WTC11 (cell line): ENCODE measurements at regions not wholly inside any gene's neighbourhood (a gene's known extent, or its start where the extent isn't known, plus 50 kb on each side); places are given as distances from the start of the nearest gene placed in this dataset.
"Not testable (repeated sequence)": the region's sequence is repeated elsewhere in the genome, so short reads cannot be mapped to it uniquely, and the experiment has no call there.

ENCODE experiments used
- ATAC-seq: fragments of 200-7000 bp; cut with Tn5 transposase; 2 replicates; pipeline ENCODE4 v1.10.0; 2021; ENCODE audit warnings: mild to moderate bottlenecking, moderate library complexity
- CTCF ChIA-PET: fragments of 300-600 bp; sonication (Branson Sonifier 250); formaldehyde crosslinking; loops from one replicate; lab custom pipeline; 2021; ENCODE audit warnings: antibody characterized with exemption; lab: Charles Lee
- POLR2A ChIA-PET: fragments of 350-600 bp; sonication (Branson Sonifier 250); formaldehyde crosslinking; loops from one replicate; lab custom pipeline; 2021; ENCODE audit warnings: antibody characterized with exemption; lab: Charles Lee
- DNase-seq: peaks from one replicate; pipeline ENCODE4 v3.0.0; 2021; ENCODE audit warnings: low spot score
- H3K27ac Mint-ChIP-seq: 2 replicates; pipeline ENCODE4 v1.8.0; 2021; ENCODE audit warnings: mixed read lengths
- H3K27me3 Mint-ChIP-seq: 2 replicates; pipeline ENCODE4 v1.8.0; 2021; ENCODE audit warnings: low read depth, mild to moderate bottlenecking, moderate library complexity, mixed read lengths
- H3K36me3 Mint-ChIP-seq: 2 replicates; pipeline ENCODE4 v1.8.0; 2021; ENCODE audit warnings: mixed read lengths
- H3K4me1 Mint-ChIP-seq: 2 replicates; pipeline ENCODE4 v1.8.0; 2022; ENCODE audit warnings: mixed read lengths
- H3K4me3 Mint-ChIP-seq: 2 replicates; pipeline ENCODE4 v1.8.0; 2021; ENCODE audit warnings: mild to moderate bottlenecking, moderate library complexity, mixed read lengths
- H3K9me3 Mint-ChIP-seq: 2 replicates; pipeline ENCODE4 v1.8.0; 2021; ENCODE audit warnings: mixed read lengths
- ATF1 ChIP-seq: sonication (generic); formaldehyde crosslinking; IDR thresholded peaks from 2 replicates; pipeline ENCODE4 v1.8.1; 2023; ENCODE audit warnings: mild to moderate bottlenecking, moderate library complexity, missing genetic modification reagents
- CREB1 ChIP-seq: sonication (generic); formaldehyde crosslinking; IDR thresholded peaks from 2 replicates; pipeline ENCODE4 v1.8.0; 2023; ENCODE audit warnings: mild to moderate bottlenecking, missing genetic modification reagents
- EMX1 ChIP-seq: fragments of 250-450 bp; sonication (Bioruptor Pico); IDR thresholded peaks from 2 replicates; pipeline ENCODE4 v1.8.0; 2021; ENCODE audit warnings: mild to moderate bottlenecking
- ETV6 ChIP-seq: sonication (generic); formaldehyde crosslinking; IDR thresholded peaks from 2 replicates; pipeline ENCODE4 v1.8.1; 2022; ENCODE audit warnings: mild to moderate bottlenecking, missing genetic modification reagents
- FOXJ3 ChIP-seq: sonication (generic); formaldehyde crosslinking; IDR thresholded peaks from 2 replicates; pipeline ENCODE4 v1.9.0; 2021; ENCODE audit warnings: missing genetic modification reagents, mild to moderate bottlenecking, borderline replicate concordance
- FOXK1 ChIP-seq: sonication (generic); formaldehyde crosslinking; IDR thresholded peaks from 2 replicates; pipeline ENCODE4 v1.8.0; 2022; ENCODE audit warnings: mild to moderate bottlenecking, moderate library complexity, missing genetic modification reagents
- FOXP1 ChIP-seq: sonication (generic); formaldehyde crosslinking; IDR thresholded peaks from 2 replicates; pipeline ENCODE4 v1.8.0; 2022; ENCODE audit warnings: missing genetic modification reagents, mild to moderate bottlenecking, moderate library complexity, borderline replicate concordance
- GABPB1 ChIP-seq: sonication (generic); formaldehyde crosslinking; IDR thresholded peaks from 2 replicates; pipeline ENCODE4 v1.8.1; 2023; ENCODE audit warnings: mild to moderate bottlenecking, missing genetic modification reagents
- JAZF1 ChIP-seq: fragments of 250-450 bp; sonication (Bioruptor Pico); IDR thresholded peaks from 2 replicates; pipeline ENCODE4 v1.9.0; 2021; ENCODE audit warnings: moderate library complexity, mild to moderate bottlenecking, inconsistent platforms
- JUN ChIP-seq: sonication (generic); formaldehyde crosslinking; IDR thresholded peaks from 2 replicates; pipeline ENCODE4 v1.8.0; 2023; ENCODE audit warnings: mild to moderate bottlenecking, missing genetic modification reagents
- KAT7 ChIP-seq: sonication (generic); formaldehyde crosslinking; IDR thresholded peaks from 2 replicates; pipeline ENCODE4 v1.8.1; 2023; ENCODE audit warnings: missing genetic modification reagents, mild to moderate bottlenecking, borderline replicate concordance
- MXD4 ChIP-seq: fragments of 250-450 bp; sonication (Bioruptor Pico); IDR thresholded peaks from 2 replicates; pipeline ENCODE4 v1.8.0; 2021; ENCODE audit warnings: mild to moderate bottlenecking, moderate library complexity, borderline replicate concordance
- MYBL2 ChIP-seq: sonication (generic); formaldehyde crosslinking; IDR thresholded peaks from 2 replicates; pipeline ENCODE4 v1.8.1; 2023; ENCODE audit warnings: mild to moderate bottlenecking, moderate library complexity, missing genetic modification reagents
- OVOL2 ChIP-seq: fragments of 250-450 bp; sonication (Bioruptor Pico); IDR thresholded peaks from 2 replicates; pipeline ENCODE4 v1.9.0; 2021; ENCODE audit warnings: mild to moderate bottlenecking, borderline replicate concordance
- PRRX2 ChIP-seq: fragments of 250-450 bp; sonication (Bioruptor Pico); IDR thresholded peaks from 2 replicates; pipeline ENCODE4 v1.8.0; 2021; ENCODE audit warnings: mild to moderate bottlenecking
- RELA ChIP-seq: sonication (generic); formaldehyde crosslinking; IDR thresholded peaks from 2 replicates; pipeline ENCODE4 v1.8.1; 2022; ENCODE audit warnings: missing genetic modification reagents, mild to moderate bottlenecking, borderline replicate concordance
- RORB ChIP-seq: fragments of 250-450 bp; sonication (Bioruptor Pico); IDR thresholded peaks from 2 replicates; pipeline ENCODE4 v1.9.0; 2021; ENCODE audit warnings: mild to moderate bottlenecking
- TCF7 ChIP-seq: sonication (generic); formaldehyde crosslinking; IDR thresholded peaks from 2 replicates; pipeline ENCODE4 v1.8.0; 2022; ENCODE audit warnings: mild to moderate bottlenecking, low read depth, missing genetic modification reagents, moderate library complexity
- TP53 ChIP-seq: sonication (generic); formaldehyde crosslinking; IDR thresholded peaks from 2 replicates; pipeline ENCODE4 v1.8.1; 2023; ENCODE audit warnings: mild to moderate bottlenecking, missing genetic modification reagents
- ZNF219 ChIP-seq: sonication (generic); formaldehyde crosslinking; IDR thresholded peaks from 2 replicates; pipeline ENCODE4 v1.8.0; 2023; ENCODE audit warnings: missing genetic modification reagents, mild to moderate bottlenecking, borderline replicate concordance
- ZNF671 ChIP-seq: fragments of 250-450 bp; sonication (Bioruptor Pico); IDR thresholded peaks from 2 replicates; pipeline ENCODE4 v1.8.0; 2021; ENCODE audit warnings: mild to moderate bottlenecking
- TF ChIP-seq, protein P1 (sequence below): sonication (generic); formaldehyde crosslinking; IDR thresholded peaks from 2 replicates; pipeline ENCODE4 v1.8.1; 2023; ENCODE audit warnings: mild to moderate bottlenecking, missing genetic modification reagents
- TF ChIP-seq, protein P2 (sequence below): sonication (generic); formaldehyde crosslinking; IDR thresholded peaks from 2 replicates; pipeline ENCODE4 v1.8.0; 2023; ENCODE audit warnings: missing genetic modification reagents
- TF ChIP-seq, protein P3 (sequence below): sonication (generic); formaldehyde crosslinking; IDR thresholded peaks from 2 replicates; pipeline ENCODE4 v1.8.1; 2022; ENCODE audit warnings: mild to moderate bottlenecking, missing genetic modification reagents, moderate library complexity, borderline replicate concordance
- TF ChIP-seq, protein P4 (sequence below): sonication (generic); formaldehyde crosslinking; IDR thresholded peaks from 2 replicates; pipeline ENCODE4 v1.8.1; 2023; ENCODE audit warnings: mild to moderate bottlenecking, missing genetic modification reagents, moderate library complexity
- TF ChIP-seq, protein P5 (sequence below): fragments of 250-450 bp; sonication (Bioruptor Pico); IDR thresholded peaks from 2 replicates; pipeline ENCODE4 v1.9.0; 2021; ENCODE audit warnings: moderate library complexity, mild to moderate bottlenecking, inconsistent platforms, borderline replicate concordance

DNA sequence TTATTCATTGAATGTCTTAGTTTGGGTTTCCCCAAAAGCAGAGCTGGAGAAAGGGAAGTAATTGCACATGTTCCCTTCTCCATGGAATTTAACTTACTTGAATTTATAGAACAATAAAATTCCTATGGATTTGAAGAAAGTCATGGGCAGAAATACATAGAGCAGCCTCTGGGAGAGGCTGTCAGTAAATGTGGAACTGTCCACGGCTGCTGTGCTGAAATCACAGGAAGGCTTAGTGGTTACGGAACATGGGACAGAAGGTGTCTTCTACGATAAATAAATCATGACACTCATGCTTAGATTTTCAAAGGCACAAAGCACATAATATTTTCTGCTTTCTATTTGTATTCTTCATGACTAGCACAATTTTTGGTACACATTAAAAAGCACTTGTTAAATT, 440.6 kb upstream of the IZUMO3 start:
- TF ChIP-seq, protein P1, sequence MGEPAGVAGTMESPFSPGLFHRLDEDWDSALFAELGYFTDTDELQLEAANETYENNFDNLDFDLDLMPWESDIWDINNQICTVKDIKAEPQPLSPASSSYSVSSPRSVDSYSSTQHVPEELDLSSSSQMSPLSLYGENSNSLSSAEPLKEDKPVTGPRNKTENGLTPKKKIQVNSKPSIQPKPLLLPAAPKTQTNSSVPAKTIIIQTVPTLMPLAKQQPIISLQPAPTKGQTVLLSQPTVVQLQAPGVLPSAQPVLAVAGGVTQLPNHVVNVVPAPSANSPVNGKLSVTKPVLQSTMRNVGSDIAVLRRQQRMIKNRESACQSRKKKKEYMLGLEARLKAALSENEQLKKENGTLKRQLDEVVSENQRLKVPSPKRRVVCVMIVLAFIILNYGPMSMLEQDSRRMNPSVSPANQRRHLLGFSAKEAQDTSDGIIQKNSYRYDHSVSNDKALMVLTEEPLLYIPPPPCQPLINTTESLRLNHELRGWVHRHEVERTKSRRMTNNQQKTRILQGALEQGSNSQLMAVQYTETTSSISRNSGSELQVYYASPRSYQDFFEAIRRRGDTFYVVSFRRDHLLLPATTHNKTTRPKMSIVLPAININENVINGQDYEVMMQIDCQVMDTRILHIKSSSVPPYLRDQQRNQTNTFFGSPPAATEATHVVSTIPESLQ (CRISPR knock-in tag) = no peak
- TF ChIP-seq RORB (CRISPR knock-in tag) (no peak), MXD4 (CRISPR knock-in tag) (no peak), CREB1 (CRISPR knock-in tag) (no peak), PRRX2 (CRISPR knock-in tag) (no peak), ETV6 (CRISPR knock-in tag) (no peak), JAZF1 (no peak), ZNF671 (no peak), RELA (CRISPR knock-in tag) (no peak), FOXP1 (no peak), KAT7 (CRISPR knock-in tag) (no peak), FOXK1 (CRISPR knock-in tag) (no peak), ATF1 (no peak), TP53 (CRISPR knock-in tag) (no peak), ZNF219 (CRISPR knock-in tag) (no peak), JUN (CRISPR knock-in tag) (no peak), TCF7 (CRISPR knock-in tag) (no peak)
- TF ChIP-seq, protein P2, sequence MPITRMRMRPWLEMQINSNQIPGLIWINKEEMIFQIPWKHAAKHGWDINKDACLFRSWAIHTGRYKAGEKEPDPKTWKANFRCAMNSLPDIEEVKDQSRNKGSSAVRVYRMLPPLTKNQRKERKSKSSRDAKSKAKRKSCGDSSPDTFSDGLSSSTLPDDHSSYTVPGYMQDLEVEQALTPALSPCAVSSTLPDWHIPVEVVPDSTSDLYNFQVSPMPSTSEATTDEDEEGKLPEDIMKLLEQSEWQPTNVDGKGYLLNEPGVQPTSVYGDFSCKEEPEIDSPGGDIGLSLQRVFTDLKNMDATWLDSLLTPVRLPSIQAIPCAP (CRISPR knock-in tag) = no peak
- TF ChIP-seq, protein P3, sequence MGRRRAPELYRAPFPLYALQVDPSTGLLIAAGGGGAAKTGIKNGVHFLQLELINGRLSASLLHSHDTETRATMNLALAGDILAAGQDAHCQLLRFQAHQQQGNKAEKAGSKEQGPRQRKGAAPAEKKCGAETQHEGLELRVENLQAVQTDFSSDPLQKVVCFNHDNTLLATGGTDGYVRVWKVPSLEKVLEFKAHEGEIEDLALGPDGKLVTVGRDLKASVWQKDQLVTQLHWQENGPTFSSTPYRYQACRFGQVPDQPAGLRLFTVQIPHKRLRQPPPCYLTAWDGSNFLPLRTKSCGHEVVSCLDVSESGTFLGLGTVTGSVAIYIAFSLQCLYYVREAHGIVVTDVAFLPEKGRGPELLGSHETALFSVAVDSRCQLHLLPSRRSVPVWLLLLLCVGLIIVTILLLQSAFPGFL (CRISPR knock-in tag) = no peak
- TF ChIP-seq, protein P4, sequence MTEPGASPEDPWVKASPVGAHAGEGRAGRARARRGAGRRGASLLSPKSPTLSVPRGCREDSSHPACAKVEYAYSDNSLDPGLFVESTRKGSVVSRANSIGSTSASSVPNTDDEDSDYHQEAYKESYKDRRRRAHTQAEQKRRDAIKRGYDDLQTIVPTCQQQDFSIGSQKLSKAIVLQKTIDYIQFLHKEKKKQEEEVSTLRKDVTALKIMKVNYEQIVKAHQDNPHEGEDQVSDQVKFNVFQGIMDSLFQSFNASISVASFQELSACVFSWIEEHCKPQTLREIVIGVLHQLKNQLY (CRISPR knock-in tag) = no peak
- POLR2A ChIA-PET = no interaction called here
- H3K4me3 Mint-ChIP-seq = no peak overlapping the region
- DNase-seq (peak; percentile 21), ATAC-seq (peak; percentile 59; the same call in 1 of the 2 replicates)
- H3K4me1 Mint-ChIP-seq = no peaks in the 10 kb centered on the region
- CTCF ChIA-PET = no interaction called here
- H3K36me3 Mint-ChIP-seq = no peaks in the 10 kb centered on the region; the same call in 1 of the 2 replicates
- peaks cover 3% of the 10 kb centered on the region for H3K9me3 Mint-ChIP-seq
- no peaks in the 10 kb centered on the region for H3K27me3 Mint-ChIP-seq
- H3K27ac Mint-ChIP-seq = no peak overlapping the region

DNA sequence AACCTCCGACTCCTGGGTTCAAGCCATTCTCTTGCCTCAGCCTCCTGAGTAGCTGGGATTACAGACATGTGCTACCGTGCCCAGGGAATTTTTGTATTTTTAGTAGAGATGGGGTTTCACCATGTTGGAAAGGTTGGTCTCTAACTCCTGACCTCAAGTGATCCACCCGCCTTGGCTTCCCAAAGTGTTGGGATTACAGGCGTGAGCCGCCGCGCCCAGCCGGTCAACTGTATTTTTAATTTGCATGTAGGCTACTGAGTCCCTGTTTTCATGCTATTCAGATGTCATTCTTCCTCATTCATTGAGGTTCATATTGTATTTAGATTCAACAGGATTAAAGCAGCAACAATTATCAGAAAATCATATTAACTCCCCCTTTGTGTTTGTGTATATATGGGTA, 425.1 kb upstream of the IZUMO3 start:
- not testable (repeated sequence) for ATAC-seq, DNase-seq, H3K9me3 Mint-ChIP-seq

DNA sequence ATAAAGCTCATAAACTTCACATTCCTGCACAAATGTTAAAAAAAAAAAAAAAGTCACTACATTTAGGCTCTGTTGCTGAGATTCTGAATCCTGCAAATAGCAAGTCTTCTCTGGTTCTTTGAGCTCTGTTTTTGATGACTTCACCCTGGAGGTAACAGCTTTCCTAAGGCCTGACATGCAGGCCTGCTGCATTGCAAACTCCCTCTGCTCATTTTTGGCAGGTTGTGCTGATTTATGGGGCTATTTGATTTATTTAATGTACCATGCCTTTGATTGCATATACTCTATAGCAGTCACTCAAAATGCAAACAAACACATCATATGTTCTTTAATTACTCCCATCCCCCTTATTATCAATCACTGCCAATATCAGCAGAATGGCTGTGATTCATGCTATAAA, 416.1 kb upstream of the IZUMO3 start:
- DNase-seq = no peak
- ChIA-PET POLR2A (no interaction called here), CTCF (interaction anchor here (0.7 kb wide), 1 partner anchor 766 kb away, joined by 3 read pairs; no protein-coding TSS in a partner anchor)
- Mint-ChIP-seq H3K9me3 (no peaks in the 10 kb centered on the region), H3K36me3 (no peaks in the 10 kb centered on the region), H3K27me3 (no peaks in the 10 kb centered on the region), H3K27ac (no peak overlapping the region), H3K4me1 (peaks cover 3% of the 10 kb centered on the region; the same call in 1 of the 2 replicates), H3K4me3 (no peak overlapping the region)
- ATAC-seq = no peak
- TF ChIP-seq, protein P5, sequence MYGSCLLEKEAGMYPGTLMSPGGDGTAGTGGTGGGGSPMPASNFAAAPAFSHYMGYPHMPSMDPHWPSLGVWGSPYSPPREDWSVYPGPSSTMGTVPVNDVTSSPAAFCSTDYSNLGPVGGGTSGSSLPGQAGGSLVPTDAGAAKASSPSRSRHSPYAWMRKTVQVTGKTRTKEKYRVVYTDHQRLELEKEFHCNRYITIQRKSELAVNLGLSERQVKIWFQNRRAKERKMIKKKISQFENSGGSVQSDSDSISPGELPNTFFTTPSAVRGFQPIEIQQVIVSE = no peak
- TF ChIP-seq, protein P2 (CRISPR knock-in tag) = no peak
- TF ChIP-seq EMX1 (CRISPR knock-in tag) = no peak
- TF ChIP-seq FOXK1 (CRISPR knock-in tag) = no peak
- TF ChIP-seq PRRX2 (CRISPR knock-in tag) = no peak
- TF ChIP-seq, protein P3 (CRISPR knock-in tag) = no peak
- no peak for TF ChIP-seq OVOL2 (CRISPR knock-in tag)
- no peak for TF ChIP-seq GABPB1 (CRISPR knock-in tag)
- no peak for TF ChIP-seq FOXJ3 (CRISPR knock-in tag)
- no peak for TF ChIP-seq ETV6 (CRISPR knock-in tag)
- TF ChIP-seq MYBL2 = no peak

More for the DNA sequence above, 425.1 kb upstream of the IZUMO3 start:
- POLR2A ChIA-PET, H3K27ac Mint-ChIP-seq, H3K4me1 Mint-ChIP-seq, H3K36me3 Mint-ChIP-seq, H3K27me3 Mint-ChIP-seq, H3K4me3 Mint-ChIP-seq, CTCF ChIA-PET: not testable (repeated sequence)
